ENCODE measurements at regions not wholly inside any gene's neighbourhood (a gene's known extent, or its start where the extent isn't known, plus 50 kb on each side); places are given as distances from the start of the nearest gene placed in this dataset.

- TF ChIP-seq, protein P1, sequence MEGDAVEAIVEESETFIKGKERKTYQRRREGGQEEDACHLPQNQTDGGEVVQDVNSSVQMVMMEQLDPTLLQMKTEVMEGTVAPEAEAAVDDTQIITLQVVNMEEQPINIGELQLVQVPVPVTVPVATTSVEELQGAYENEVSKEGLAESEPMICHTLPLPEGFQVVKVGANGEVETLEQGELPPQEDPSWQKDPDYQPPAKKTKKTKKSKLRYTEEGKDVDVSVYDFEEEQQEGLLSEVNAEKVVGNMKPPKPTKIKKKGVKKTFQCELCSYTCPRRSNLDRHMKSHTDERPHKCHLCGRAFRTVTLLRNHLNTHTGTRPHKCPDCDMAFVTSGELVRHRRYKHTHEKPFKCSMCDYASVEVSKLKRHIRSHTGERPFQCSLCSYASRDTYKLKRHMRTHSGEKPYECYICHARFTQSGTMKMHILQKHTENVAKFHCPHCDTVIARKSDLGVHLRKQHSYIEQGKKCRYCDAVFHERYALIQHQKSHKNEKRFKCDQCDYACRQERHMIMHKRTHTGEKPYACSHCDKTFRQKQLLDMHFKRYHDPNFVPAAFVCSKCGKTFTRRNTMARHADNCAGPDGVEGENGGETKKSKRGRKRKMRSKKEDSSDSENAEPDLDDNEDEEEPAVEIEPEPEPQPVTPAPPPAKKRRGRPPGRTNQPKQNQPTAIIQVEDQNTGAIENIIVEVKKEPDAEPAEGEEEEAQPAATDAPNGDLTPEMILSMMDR (IDR thresholded peaks at IDR 0.05): no peak
- TF ChIP-seq EZH2 (IDR thresholded peaks at IDR 0.05): no peak
Measured at GRCh38 chr3:40613306-40613705, 88.5 kb downstream of the ZNF621 start.

Measured in neural progenitor cell (in vitro differentiated cells).